NCI-H1105 treated with DMSO at 0.1 percent for 48 hours (cell line): ENCODE measurements at regions not wholly inside any gene's neighbourhood (a gene's known extent, or its start where the extent isn't known, plus 50 kb on each side); places are given as distances from the start of the nearest gene placed in this dataset.
"Not testable (repeated sequence)": the region's sequence is repeated elsewhere in the genome, so short reads cannot be mapped to it uniquely, and the experiment has no call there.

ENCODE experiments used
- DNase-seq: peaks from one replicate; lab custom pipeline; 2025; lab: John Stamatoyannopoulos, UW

GRCh38 chr3:145035682-145036081, 1064.1 kb downstream of the DIPK2A start:
- DNase-seq = no peak

GRCh38 chr3:145054055-145054454, 1082.4 kb downstream of the DIPK2A start:
- not testable (repeated sequence) for DNase-seq

- DNase-seq = no peak
Measured at GRCh38 chr3:145055375-145056076, 1083.9 kb downstream of the DIPK2A start.

- DNase-seq = no peak
Measured at GRCh38 chr3:145058483-145058882, 1086.9 kb downstream of the DIPK2A start.

GRCh38 chr3:145063616-145064015, 1092.0 kb downstream of the DIPK2A start:
- DNase-seq = no peak

GRCh38 chr3:145070795-145071194, 1090.2 kb downstream of the PLOD2 start:
- DNase-seq = peak; percentile 27

DNA sequence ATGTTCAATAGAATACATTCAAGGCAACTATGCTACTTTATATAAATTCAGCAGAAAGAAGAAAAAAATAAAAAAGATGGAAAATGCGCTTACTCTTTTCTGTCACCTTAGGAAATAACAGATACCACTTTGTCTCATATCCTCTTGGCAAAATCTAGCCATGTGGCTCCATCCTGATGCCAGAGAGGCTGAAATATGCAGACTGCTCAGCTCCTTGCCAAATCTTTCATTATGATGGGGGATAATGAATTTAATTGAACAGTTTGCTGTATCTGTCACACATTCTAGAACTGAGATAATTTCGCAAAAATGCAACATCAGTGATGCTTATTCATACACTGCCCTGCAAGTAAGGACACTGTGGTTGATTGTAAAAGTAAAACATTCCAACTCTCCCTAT, 1081.5 kb downstream of the PLOD2 start:
- DNase-seq = no peak

DNA sequence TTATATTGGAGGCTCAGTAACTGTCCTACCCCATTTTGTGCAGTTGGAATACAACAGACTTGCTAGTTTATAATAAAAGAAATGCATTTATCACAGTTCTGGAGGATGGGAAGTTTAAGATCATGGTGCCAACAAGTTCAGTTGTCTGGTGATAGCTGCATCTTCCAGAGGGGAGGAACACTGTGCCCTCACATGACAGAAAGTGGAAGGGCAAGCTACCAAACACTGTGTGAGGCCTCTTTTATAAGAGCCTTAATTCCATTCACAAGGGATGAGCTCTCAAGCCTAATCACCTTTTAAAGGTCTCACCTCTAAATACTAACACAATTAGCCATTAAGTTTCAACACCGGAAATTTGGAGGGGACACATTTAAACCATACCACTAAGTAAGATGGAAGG, 1073.9 kb downstream of the PLOD2 start:
- DNase-seq = no peak

- no peak for DNase-seq
Measured at GRCh38 chr3:145088917-145089316, 1072.1 kb downstream of the PLOD2 start.

GRCh38 chr3:145089337-145089736, 1071.6 kb downstream of the PLOD2 start:
- DNase-seq = no peak

GRCh38 chr3:145094355-145094941, 1066.5 kb downstream of the PLOD2 start:
- no peak for DNase-seq

DNA sequence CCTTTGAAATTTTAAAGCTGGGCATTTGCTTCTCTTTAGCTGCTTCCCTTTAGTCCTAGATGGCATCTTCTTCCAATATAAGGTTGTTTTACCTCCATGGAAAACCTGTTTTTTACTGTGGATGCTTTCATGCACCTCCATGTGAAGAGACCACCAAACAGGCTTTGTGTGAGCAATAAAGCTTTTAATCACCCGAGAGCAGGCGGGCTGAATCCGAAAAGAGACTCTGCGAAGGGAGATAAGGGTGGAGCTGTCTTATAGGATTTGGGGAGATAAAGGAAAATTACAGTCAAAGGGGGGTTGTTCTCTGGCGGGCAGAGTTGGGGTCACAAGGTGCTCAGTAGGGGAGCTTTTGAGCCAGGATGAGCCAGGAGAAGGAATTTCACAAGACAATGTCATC, 1049.8 kb downstream of the PLOD2 start:
- DNase-seq = not testable (repeated sequence)

DNA sequence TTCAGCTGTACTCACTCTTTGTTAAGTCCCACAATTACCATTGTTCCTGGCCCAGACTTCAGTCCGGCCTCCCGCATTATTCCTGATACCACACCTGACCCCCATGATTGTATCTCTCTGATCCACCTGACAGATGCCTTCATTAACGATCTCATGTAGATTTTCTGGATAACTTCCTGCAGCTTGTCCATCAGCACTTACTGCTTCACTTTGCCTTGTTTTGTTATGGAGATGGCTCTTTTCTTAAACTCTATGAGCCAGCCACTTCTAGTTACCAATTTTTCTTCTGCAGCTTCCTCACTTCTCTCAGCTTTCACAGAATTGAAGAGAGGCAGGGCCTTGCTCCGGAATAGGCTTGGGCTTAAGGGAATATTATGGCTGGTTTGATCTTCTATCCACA, 1044.2 kb downstream of the PLOD2 start:
- DNase-seq = no peak

- no peak for DNase-seq
Measured at GRCh38 chr3:145118303-145118702, 1042.7 kb downstream of the PLOD2 start.

GRCh38 chr3:145124900-145125678, 1035.9 kb downstream of the PLOD2 start:
- DNase-seq = no peak

DNA sequence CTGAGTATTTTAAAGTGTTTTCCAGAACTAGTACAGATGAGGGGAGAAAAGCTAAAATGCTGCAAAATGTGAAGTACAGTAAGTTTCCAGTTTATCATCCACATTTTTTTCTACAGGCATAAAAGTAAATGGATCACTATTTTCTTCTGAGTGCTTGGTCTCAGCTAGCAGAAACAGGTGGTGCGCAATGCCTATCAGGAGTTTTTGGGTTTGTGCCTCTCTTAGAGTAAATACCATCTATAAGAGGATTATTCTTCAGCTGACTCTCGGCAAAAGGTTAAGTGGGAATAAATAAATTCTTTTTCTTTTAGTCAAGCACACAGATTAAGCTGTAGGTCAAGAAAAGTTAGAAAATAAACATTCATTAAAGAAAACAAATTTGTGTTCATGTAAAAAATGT, 1027.7 kb downstream of the PLOD2 start:
- DNase-seq = no peak

GRCh38 chr3:145134738-145135137, 1026.2 kb downstream of the PLOD2 start:
- DNase-seq = no peak

DNA sequence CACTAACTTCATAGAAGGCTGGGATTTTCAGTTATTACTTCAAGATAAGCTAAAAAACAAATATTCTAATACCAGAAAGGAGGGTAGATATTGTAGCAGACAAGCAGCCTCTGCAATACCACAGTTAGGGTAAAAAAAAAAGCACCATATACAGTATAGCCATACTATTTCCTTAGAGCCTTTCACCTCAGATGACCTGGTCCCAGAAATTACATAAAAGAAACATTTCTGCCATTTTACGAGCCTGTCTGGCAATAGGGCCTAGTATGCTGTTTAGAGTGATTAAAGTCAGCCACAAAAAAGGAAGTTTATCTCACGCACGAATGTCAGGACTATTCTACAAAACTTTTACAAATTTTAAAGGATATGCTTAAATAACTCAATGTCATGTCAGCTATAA, 1016.6 kb downstream of the PLOD2 start:
- DNase-seq = no peak

GRCh38 chr3:145145461-145145860, 1015.5 kb downstream of the PLOD2 start:
- peak; percentile 83 for DNase-seq

GRCh38 chr3:145159640-145160039, 1001.3 kb downstream of the PLOD2 start:
- DNase-seq = no peak

- no peak for DNase-seq
Measured at GRCh38 chr3:145170121-145170520, 990.9 kb downstream of the PLOD2 start.

DNA sequence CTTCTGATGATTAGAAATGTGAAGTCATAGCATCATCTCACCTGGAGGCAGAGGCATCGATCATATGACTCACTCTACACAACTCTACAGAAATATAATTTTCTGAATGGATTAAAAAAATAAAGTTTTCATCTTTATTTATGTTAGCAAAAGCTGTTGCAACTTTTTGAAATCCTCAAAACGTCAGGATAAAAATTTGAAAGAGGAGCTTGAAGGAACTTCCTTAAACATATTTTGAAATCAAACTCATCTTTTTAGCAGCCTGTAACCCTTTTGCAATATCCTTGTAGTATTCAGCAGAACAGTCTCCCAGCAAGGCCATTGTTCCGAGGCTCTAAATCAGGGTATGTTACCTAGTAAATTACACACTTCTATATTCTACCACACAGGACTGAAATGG, 985.4 kb downstream of the PLOD2 start:
- no peak for DNase-seq

DNA sequence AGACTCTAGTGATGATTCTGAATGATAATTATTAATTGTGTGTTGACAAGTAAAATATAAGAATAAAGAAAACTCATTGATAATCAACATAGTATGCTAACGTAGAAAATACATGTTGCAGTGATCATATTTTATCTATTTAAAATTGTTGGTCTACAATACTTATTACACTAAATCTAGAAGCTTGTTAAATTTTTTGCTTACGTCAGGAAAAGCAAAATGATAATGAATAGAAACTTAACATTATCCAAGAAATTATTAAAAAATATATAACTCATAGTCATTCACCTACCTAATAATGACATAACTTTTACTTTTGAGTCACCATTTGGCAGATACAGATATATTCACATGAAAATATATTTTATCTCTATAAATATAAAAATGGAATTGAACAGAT, 984.1 kb downstream of the PLOD2 start:
- no peak for DNase-seq
